Heart right ventricle (tissue), 16 donors: ENCODE measurements at regions not wholly inside any gene's neighbourhood (a gene's known extent, or its start where the extent isn't known, plus 50 kb on each side); places are given as distances from the start of the nearest gene placed in this dataset.

Experiments used
- ATAC-seq, 8 donors: fragments of 200-7000 bp; cut with Tn5 transposase; one replicate each; pipeline ENCODE4 v1.9.1; 2020; ENCODE audit warnings: mild to moderate bottlenecking in 8 of 8, moderate library complexity in 8 of 8, moderate number of reproducible peaks in 1 of 8
- DNase-seq, 2 donors: peaks; one replicate each; pipeline ENCODE4 v3.0.0-alpha.2; 2020
- H3K27ac ChIP-seq, 10 donors: fragments of 200-600 bp; sonication (generic) in 2 of 10; one replicate each; pipeline versions ENCODE4 v1.5.0 to v1.8.0; 2020 to 2022; ENCODE audit warnings: mild to moderate bottlenecking in 3 of 10
- H3K27me3 ChIP-seq, 7 donors: fragments of 200-600 bp; one replicate each; pipeline ENCODE4 v1.8.0; 2021 to 2022; ENCODE audit warnings: mild to moderate bottlenecking in 2 of 7
- H3K36me3 ChIP-seq, 9 donors: fragments of 200-600 bp; sonication (generic) in 1 of 9; one replicate each; pipeline versions ENCODE4 v1.5.0 to v1.8.0; 2020 to 2022; ENCODE audit warnings: mild to moderate bottlenecking in 2 of 9
- H3K4me1 ChIP-seq, 9 donors: fragments of 200-600 bp; sonication (generic) in 1 of 9; one replicate each; pipeline versions ENCODE4 v1.5.0 to v1.8.0; 2020 to 2022; ENCODE audit warnings: mild to moderate bottlenecking in 4 of 9
- H3K4me3 ChIP-seq, 10 donors: fragments of 200-600 bp; sonication (generic) in 2 of 10; one replicate each; pipeline versions ENCODE4 v1.5.0 to v1.8.0; 2020 to 2022; ENCODE audit warnings: mild to moderate bottlenecking in 7 of 10, moderate library complexity in 2 of 10
- H3K9me3 ChIP-seq, 11 donors: fragments of 200-600 bp in 10 of 11; sonication (generic) in 2 of 11; one replicate each; pipeline versions ENCODE4 v1.5.0 to v1.8.0; 2013 to 2022; ENCODE audit warnings: mild to moderate bottlenecking in 2 of 11, control low read depth in 1 of 11, moderate library complexity in 1 of 11
- CTCF ChIP-seq, 9 donors: fragments of 200-600 bp; sonication (generic) in 2 of 9; IDR thresholded peaks; one replicate each; pipeline versions ENCODE4 v1.5.0 to v1.8.0; 2021 to 2022; ENCODE audit warnings: antibody characterized with exemption in 9 of 9, mild to moderate bottlenecking in 5 of 9, moderate library complexity in 1 of 9
- WGBS, 2 donors: extraction: QIAGEN DNeasy Blood & Tissue Kit; methylation state at CpG; one replicate each; pipeline ENCODE4 v1.1.7; 2013; ENCODE audit warnings: inconsistent platforms in 1 of 2; 5-methylcytosine and 5-hydroxymethylcytosine counted together
- intact Hi-C, 10 donors: fragments of 100-400 bp; cut with DNase I; formaldehyde crosslinking; loops; one replicate each; pipeline versions ENCODE4 v1.11.1 to v1.14.2; 2022
- donor health status: Arrhythmogenic right ventricular cardiomyopathy.
- donor health status: ischemic (EF 13 %, LVEDD 7.1; RV severe dilation, severe dysfunction).
- donor health status: healthy with polysubstance abuse.
- donor health status: DM: no; HTN: yes; CAD: no.
- donor health status: DM: no; HTN: no; CAD: no.
- donor health status: ischemic (EF 25% LVEDD 6.9; RV normal size, moderate dysfunction).
- donor health status: ischemic (EF 25% LVEDD 5.7; RV mildly dilated, moderate dysfunction).
- donor health status: healthy.
- donor health status: DM: yes; HTN: yes; CAD: no.
- donor health status: Ischemic cardiomyopathy.
- donor health status: ischemic (EF 35%, LVEDD 5.7; RV mildly dilated, moderate dysfunction).
- donor health status: nonischemic (EF 11% LVEDD 7.7; RV severe dilation, severe dysfunction).
- donor health status: DM: yes; HTN: yes; CAD: no.
- donor health status: PGD.
- donor health status: ischemic (EF 29% LVEDD 5.4; RV normal size, mild dysfunction).
- donor health status: nonischemic (EF 23%, LVEDD 6.1; RV moderate dilation, normal function).

- H3K27ac ChIP-seq: peak overlapping the region in 3 of 10 donors; percentile 12 to 63 (median 61)
- WGBS, 2 donors: 55 to 62% methylated on average over 2 of the region's 2 CpGs
Measured at GRCh38 chr1:221162352-221162751, 283.1 kb downstream of the HLX start.

GRCh38 chr1:221162939-221163338 lies 283.7 kb downstream of the HLX start:
- WGBS, 2 donors: 86 to 94% methylated on average over 2 of the region's 2 CpGs
- ATAC-seq: no peak
- intact Hi-C loops: loop anchor here in 1 of 10 donors (5.0 kb wide), 1 partner anchor 46 kb away; no protein-coding TSS in a partner anchor

More at GRCh38 chr1:221162352-221162751, 283.1 kb downstream of the HLX start:
- Histone ChIP-seq H3K4me1 (peaks cover 0 to 72% (median 11%) of the 10 kb centered on the region in 9 donors), H3K4me3 (no peak overlapping the region), H3K9me3 (no peaks in the 10 kb centered on the region), H3K36me3 (no peaks in the 10 kb centered on the region), H3K27me3 (no peaks in the 10 kb centered on the region)
- no peak for TF ChIP-seq CTCF (IDR thresholded peaks at IDR 0.05)
- ATAC-seq (no peak), DNase-seq (no peak)
- intact Hi-C loops: loop anchor here in 1 of 10 donors (5.0 kb wide), 1 partner anchor 45 kb away; no protein-coding TSS in a partner anchor

GRCh38 chr1:221164029-221164428 lies 284.8 kb downstream of the HLX start:
- intact Hi-C loops: loop anchor here in 1 of 10 donors (5.0 kb wide), 1 partner anchor 47 kb away; no protein-coding TSS in a partner anchor

More at GRCh38 chr1:221162939-221163338, 283.7 kb downstream of the HLX start:
- Histone ChIP-seq H3K27ac (no peak overlapping the region), H3K9me3 (no peaks in the 10 kb centered on the region), H3K4me1 (peaks cover 0 to 72% (median 11%) of the 10 kb centered on the region in 9 donors), H3K36me3 (no peaks in the 10 kb centered on the region), H3K4me3 (no peak overlapping the region), H3K27me3 (no peaks in the 10 kb centered on the region)
- no peak for DNase-seq
- no peak for TF ChIP-seq CTCF (IDR thresholded peaks at IDR 0.05)

More at GRCh38 chr1:221164029-221164428, 284.8 kb downstream of the HLX start:
- Histone ChIP-seq H3K27ac (no peak overlapping the region), H3K4me3 (no peak overlapping the region), H3K4me1 (peaks cover 0 to 74% (median 11%) of the 10 kb centered on the region in 9 donors), H3K9me3 (no peaks in the 10 kb centered on the region), H3K36me3 (no peaks in the 10 kb centered on the region), H3K27me3 (no peaks in the 10 kb centered on the region)
- ATAC-seq (peak in 1 of 8 donors; percentile 58), DNase-seq (no peak)
- TF ChIP-seq CTCF (IDR thresholded peaks at IDR 0.05): no peak
- WGBS, 2 donors: 94 to 100% methylated on average over 1 of the region's 1 CpG
